NCI-H1694 (cell line): ENCODE measurements at regions not wholly inside any gene's neighbourhood (a gene's known extent, or its start where the extent isn't known, plus 50 kb on each side); places are given as distances from the start of the nearest gene placed in this dataset.

ENCODE experiments used
- DNase-seq: peaks from one replicate; lab custom pipeline; 2025; lab: John Stamatoyannopoulos, UW

DNA sequence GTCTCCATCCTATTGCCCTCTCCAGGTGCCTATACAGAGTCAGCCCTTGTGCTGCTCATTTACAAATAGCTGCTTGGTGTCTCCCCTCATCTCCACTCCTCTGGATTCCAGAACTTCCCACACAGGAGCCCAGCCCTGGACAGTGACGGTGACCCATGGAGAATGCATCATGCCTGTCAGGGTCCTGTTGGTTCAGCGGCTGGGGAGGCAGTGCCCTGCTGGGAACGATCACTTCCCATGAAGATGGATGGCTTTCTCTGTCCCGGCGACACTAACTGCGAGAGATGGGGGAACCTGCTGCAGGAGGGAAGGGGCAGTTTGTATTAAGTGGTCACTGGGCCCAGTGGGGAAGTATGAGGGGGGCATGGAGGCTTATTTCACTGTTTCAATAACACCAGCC, 395.0 kb upstream of the TBX3 start:
- no peak for DNase-seq

DNA sequence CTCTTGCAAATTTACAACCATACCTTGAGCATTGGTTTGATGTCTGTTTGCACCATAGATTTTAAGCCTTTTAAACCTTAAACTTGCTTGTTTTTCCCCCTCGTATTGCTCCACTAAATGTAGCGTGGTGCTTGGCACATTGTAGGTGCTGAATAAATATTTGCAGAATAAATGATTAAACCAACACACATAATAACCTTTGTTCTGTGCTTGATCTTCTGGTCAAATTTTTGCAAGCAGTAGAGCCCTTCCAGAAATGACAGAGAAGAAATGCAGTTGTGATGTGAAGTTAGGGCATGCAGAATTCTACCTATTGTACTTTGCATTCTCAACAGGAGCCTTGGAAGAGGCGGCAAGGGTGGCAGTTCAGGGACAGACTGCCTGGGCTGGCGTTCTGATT, 394.4 kb upstream of the TBX3 start:
- no peak for DNase-seq

DNA sequence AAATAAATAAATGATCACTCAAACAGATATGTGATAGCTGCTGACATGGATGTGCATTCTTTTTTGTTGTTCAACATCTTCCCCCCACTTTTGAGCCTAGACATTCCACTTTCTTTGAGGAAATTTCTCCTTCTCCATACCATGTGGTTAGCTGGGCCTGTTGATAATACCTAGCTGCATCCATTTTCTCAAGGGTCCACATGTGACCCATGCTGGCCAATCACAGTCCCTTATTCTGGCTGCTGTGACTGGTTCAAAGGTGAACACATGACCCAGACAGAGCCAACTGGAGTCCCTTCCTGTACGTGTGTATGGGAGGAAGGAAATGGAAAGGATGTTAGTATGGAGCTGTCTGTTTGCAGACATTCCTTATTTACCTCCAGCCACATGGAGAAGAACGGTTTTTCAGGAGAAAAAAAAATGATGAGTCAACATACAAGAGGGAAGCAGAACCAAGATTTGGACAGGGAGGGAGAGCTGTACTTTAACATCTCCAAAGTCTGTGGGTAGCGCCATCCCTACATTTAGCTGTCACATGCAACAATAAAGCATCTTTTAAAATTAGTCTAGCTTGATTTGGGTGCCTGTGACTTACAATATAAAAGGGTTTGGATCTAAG, 391.7 kb upstream of the TBX3 start:
- DNase-seq = no peak

DNA sequence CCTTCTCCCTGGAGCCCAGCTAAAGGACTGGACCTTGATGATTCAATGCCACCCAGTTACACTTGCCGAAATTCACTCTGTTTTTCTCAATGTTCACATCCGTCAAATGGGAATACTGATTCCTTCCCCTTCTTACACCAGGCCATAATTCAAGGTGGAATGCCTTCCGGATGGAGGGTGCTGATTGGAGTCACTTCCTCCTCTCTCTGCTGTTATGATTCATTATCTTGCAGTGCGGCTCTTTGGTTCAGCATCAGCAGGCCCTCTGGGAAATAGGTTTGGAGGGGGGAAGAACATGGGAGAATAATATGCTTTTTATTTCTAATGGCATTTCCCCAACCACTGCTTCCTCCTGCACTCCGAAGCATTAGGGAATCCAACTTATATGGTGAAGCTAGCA, 390.6 kb upstream of the TBX3 start:
- no peak for DNase-seq

DNA sequence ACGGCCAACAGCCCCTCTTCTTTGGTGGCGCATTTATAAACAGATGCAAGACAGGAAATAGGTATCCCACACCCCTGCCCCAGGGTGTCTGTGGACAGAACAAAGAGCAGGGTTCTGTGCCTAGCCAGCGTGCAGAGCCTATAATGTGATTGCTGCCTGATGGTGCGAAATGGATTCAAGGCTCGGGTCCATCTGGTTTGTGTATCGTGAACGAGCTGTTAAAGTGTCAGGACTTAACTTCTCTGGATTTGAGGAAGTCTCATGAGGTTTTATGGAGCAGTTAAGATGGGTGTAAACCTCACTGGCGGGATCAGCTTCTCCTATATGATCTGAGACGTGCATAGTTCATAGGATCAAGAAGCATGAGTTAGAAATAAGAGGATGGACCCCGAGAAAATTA, 388.7 kb upstream of the TBX3 start:
- no peak for DNase-seq

DNA sequence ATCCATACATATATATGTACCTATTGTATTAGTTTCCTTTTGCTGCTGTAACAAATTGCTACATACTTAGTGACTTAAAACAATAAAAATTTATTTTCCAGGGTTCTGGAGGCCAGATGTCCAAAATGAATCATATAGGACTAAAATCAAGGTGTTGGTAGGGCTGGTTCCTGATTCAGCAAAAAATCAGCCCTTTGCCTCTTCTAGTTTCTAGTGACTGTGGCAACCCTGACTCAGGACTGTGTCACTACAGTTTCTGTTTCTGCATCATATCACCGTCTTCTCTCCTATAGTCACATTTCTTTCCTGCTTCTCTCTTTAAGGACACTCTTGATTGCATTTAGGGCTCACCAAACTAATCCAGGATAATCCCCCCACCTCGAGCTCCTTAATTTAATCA, 386.3 kb upstream of the TBX3 start:
- no peak for DNase-seq

DNA sequence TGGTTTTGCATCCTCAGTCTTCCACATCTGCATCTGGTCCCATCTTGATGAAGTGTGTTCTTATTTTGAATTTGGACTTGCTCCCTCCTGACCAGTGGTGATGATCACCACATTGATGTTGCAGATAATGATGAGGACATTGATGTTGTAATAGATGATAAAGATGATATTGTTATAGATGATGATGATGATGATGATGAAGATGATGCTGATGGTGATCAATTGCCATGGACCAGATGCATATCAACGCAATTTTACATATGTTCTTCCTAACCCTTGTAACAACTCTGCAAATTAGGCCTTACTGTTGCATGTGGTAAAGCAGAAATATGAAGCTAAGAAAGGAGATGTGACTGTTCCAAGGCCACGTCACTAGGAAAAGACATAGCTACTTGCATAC, 380.3 kb upstream of the TBX3 start:
- DNase-seq = no peak

DNA sequence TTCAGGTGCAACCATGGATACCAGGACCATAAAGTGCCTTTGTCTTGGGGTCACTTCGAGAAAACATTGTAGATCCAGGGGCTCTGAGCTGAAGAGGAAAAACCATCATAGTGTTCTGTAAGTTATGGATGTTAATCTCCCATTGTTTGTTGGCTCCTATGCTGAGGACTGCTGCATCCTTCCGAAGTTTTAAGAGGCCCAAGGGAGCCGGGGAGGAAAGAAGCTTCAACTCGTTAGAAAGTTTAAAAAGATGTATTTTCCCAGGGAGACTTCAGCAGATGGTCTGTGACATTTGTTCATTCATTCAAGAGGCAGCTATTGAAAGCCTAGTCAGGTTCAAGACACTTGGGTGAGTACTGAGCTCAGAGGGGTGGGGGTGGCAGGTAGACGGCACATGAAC, 378.8 kb upstream of the TBX3 start:
- no peak for DNase-seq

DNA sequence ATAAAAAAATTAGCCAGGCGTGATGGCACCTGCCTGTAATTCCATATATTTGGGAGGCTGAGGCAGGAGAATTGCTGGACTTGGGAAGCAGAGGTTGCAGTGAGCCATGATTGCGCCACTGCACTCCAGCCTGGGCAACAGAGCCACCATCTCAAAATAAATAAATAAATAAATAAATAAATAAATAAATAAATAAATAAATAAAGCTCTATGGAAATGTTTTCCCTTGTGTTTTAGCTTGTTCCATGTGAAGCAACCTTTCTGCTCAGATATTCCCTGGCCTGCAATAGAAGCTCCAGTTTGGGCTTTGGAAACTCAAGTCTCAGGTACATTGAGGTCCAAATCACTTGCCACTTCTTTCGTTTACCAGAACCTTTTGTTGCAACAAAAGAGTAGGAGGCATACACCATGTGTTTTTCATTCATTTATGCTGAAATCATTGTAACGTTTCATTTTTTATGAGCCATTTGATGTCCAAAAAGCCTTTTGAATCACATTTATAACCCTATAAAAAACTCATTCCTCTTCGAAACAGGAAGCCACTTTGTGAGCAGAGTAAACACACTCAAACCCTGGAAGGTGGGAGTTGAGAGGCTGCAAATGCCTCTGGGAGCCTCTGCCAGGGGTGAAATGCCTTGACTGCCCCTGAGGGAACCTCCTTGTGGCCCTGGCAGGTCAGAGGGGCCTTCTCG, 376.6 kb upstream of the TBX3 start:
- DNase-seq = no peak

DNA sequence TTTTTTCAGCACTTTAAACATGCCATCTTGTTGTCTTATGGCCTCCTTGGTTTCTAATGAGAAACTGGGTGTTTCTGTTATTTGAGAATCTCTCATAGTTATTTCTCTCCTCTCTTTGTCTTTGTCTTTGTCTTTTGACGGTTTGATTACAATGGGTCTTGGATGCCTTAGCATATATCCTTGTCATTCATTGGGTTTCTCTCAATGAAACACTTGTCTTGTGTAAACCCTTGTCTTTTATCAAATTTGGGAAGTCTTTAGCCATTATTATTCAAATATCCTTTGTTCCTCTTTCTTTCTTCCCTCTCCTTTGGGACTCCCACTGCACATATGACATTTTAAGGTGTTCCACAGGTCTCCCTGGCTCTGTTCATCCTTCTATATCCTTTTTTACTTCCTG, 373.5 kb upstream of the TBX3 start:
- no peak for DNase-seq

DNA sequence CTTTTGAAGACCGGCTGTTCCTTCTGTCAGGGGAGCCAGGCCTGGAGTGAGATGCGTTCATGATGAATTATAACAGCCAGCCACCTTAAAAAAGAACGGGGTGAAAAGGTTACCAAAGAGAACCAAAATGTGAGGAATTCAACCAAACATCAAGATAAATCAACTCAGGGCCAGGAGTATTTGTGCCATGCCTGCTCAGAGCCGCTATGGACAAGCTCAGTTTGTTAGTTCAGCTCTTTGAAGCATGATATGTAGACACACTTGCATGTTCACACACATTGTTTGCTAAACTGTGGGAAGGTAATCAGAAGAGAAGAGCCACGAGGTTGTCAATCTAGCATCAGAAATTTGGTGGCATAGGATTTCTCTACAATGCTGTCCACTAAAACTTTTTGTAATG, 367.4 kb upstream of the TBX3 start:
- no peak for DNase-seq

DNA sequence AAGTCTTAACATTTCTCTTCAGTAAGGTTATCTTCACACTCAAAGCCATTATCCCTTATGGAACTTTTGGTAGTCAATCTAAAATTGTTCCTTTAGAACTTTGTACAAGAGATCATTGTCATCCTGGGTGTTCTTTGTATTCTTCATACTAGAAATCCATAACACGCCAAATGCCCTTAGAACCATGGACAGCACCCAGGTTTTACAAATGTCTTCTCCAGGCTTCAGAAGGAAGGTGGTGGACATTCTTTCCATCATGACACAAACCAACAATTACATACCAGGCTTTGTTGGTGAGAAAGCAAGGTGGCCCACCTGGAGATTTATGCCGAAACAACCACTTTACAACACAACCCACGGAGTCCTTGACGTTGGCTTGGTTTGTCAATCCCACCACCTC, 365.6 kb upstream of the TBX3 start:
- no peak for DNase-seq

DNA sequence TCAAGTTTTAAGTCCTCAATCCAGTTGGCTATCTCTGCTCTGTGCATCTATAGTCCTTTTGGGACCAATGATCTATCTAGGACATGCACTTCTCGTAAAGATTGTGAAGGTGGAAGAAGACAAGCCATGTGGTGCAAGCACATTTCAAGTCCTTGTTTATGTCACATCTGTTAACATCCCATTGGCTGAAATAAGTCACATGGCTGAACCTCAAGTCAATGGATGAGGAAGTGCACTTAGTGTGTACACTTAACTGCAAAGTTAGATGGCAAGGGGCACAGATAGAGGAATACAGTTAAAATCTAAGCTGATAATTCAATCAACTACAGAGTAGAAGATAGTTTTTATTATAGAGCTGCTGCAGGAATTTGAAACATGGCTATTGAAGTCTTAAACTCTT, 362.8 kb upstream of the TBX3 start:
- DNase-seq = no peak

DNA sequence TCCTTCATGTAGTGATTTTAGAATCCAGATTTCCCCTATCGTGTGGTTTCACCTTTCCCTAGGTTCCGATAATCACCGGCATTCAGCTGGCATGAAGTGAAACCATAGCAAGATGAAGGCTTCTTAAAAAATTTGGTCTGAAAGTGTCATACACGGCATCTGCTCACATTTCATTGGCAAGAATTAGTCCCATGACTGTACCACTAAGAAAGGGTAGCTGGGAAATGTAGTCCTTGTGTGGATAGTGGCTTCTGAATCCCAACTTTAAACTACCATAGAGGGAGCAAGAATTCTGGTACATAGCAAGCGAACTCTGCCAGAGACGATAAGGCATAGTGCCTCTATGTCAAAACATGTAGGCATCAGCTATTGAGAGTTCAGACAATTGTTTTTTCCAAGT, 360.1 kb upstream of the TBX3 start:
- no peak for DNase-seq

DNA sequence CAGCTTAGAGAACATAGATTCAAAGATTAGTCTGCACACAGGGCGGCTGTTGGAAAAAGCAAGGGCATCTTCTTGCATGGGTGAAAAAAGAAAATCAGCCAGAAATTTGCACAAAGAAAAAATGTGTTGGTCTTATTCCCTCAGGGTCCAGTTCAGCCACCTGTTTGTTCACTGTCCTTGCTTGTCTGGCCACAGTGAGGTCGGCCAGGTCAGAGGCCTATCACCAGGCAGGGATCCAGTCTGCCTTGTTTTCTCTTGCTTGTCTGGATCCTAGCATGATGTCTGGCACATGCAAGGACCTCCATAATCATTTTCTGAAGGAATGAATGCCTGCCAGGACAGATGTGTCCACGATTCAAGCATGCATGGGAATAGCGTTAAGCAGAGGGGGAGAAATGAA, 359.1 kb upstream of the TBX3 start:
- DNase-seq = no peak

DNA sequence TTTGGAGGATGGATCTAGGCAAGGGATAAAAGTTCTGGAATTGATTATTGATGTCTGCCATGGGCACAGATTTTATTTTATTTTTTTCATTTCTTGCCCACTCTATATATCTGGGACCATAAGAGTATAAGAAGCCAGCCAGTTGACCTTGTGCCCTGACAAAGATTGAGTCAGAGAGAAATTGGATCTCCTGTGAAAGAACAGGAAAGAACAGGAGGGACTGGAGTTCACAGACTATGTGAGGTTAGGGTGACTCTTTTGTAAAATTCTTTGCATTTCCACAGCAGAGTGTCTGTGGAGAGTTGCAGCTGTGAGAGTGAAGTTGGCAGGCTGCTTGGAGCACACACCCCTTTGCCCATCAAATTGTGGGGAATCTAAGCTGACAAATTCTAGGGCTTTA, 358.4 kb upstream of the TBX3 start:
- DNase-seq = no peak

DNA sequence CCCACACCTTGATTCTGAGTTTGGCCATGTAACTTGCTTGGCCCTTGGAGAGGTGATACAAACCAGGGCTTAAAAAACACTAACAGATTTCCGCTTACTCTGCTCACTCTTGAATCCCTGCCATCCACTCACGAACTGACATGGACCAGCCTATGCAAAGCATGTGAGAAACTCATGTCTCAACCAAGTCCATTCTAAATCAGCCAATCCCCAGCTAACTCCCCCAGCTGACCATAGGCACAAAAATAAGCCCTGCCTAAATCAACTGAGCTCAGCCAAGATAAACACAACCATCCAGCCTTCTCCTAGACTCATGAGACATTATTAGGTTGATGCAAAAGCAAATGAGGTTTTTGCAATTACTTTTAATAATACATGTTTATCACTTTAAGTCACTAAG, 353.9 kb upstream of the TBX3 start:
- no peak for DNase-seq

DNA sequence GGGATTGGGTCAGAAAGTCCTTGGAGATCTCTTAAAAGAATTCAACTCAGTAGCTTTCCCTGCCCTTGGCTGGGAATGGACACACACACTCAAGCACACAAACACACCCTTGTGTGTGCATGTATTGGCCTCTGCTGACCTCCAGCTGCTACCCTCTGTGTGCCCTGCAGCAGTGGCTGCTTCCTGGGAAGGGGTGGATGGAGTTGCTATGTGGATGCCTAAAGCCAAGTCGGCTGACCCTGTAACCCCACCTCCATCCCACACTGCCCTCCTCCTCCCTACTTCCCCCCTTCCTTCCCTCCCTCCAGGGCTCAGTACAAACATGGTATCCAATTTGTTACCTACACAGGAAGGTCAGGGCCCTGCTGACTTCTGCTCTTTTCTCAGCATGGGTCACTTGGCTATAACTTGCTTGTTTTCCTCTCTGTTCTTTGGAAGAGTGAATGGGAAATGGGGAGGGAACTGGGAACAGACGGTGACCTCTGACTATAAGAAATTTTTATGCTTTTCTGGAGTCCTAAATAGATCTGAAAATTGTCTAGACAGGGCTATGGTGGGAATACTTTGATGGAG, 351.6 kb upstream of the TBX3 start:
- DNase-seq = no peak

DNA sequence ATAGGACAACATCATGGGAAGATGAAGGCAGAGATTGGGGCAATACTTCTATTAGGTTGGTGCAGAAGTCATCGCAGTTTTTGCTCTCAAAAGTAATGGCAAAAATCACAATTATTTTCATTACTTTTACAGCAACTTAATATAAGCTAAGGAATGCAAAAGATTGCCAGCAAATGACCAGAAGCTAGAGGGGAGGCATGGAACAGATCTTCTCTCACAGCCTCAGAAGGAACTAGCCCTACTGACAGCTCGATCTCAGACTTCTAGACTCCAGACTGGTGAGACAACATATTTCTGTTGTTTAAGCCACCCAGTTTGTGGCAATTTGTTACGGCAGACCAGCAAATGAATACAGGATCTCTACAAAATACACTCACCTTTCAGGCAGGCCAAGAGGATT, 348.5 kb upstream of the TBX3 start:
- DNase-seq = no peak

DNA sequence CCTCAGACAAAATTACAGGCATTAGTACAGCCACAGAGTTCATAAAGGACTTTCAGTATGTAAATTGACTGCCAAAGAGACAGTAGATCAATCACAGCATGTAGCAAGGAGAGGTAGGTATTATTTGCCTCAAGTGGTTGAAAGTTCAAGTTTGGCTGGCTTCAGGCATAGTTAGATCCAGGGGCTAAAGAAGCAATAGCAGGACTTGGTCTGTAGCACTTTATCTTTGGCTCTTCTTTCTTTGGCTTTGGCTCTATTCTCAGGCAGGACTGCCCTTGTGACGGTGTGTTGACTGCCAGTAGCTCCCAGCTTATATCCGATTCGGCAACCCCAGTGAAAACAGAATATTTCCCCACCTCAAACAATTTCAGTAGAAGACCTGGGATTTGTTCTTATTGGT, 346.0 kb upstream of the TBX3 start:
- no peak for DNase-seq

DNA sequence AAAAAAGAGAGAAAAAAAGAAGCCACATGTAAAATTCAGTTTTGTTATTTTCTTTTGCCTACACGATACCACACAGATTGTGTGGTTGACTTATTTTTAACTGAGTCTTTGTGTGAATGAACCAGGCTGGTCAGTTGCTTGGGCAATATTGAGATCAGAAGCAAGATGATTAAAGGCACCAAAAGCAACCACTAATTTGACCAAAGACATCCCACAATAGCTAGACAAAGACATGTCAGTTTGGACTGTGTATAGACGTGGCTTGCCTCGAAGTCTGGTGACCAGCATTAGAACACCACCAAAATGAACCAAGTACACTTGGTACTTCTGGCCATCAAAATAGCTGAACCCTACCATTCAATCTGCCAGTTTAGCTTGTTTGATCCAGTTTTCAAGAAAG, 340.6 kb upstream of the TBX3 start:
- no peak for DNase-seq

DNA sequence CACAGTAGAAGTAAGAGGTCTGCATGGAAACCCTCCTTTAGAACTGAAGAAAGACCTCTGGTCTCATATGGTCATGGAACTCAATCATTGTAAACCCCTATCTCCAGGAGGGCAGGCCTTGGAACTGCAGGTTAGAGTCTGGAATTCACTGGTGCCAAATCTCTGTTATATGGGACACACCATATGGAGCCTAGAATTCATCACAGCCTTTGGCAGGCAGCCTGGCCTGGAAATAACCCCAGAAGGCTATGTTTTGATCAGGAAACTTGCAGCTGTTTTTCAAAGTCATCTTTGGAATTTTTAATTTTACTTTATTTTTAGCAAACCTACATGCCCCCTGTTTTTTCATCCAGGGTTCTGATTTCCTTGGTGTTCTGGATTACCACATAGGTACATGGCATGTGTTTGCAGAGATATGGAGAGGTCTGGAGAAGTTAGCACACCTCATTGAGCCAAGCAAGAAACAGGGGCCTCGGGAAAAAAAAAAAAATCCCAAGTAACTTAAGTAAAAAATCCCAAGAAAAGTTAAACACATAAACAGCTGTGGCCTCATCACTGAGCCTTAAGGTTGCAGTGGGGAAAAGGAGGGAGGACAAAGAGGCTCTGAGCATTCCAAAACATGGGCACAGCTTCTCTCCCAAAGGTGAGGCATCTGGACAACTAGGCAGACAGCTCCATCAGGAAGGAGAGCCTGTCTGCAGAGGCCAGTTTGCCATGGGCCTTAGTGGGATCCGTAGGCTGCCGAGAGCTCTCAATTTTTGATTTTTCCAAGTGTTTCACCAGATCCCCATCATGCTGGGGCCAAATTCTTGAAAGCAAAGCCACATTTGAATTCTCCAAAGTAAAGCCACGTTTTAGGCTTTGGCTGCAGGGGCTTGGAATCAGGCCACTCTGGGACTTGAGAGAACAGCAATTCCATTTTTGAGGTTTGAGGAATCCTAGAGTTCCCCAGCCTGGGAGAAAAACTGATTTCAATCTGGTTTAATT, 339.6 kb upstream of the TBX3 start:
- peak; percentile 5 for DNase-seq

DNA sequence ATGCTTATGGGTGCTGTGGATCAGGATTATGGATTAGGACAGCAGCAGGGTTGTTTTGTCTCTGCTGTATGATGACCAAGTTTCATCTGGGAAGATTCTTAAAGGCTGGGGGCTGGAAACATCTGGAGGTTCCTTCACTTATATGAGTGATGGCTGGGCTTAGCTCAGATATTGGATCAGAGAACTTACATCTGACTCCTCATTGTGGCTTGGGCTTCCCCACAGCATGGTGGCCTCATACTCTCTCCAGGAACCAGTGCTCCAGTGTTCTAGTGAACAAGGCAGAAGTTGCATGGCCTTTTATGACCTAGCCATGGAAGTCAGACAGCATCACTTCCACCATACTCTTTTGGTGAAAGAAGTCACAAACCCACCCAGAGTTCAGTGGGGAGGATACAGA, 336.1 kb upstream of the TBX3 start:
- DNase-seq = no peak
